ENCODE measurements at regions not wholly inside any gene's neighbourhood (a gene's known extent, or its start where the extent isn't known, plus 50 kb on each side); places are given as distances from the start of the nearest gene placed in this dataset.

DNA sequence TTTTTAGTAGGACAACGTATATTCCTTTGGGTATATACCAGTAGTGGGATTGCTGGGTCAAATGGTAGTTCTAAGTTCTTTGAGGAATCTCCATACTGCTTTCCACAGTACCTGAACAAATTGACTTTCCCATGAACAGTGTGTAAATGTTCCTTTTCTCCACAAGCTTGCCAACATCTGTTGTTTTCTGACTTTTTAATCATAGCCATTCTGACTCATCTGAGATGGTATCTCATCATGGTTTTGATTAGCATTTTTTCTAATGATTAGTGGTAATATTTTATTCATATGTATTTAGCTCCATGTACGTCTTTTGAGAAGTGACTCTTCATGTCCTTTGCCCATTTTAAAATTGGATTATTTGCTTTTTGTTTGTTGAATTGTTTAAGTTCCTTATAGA, 58.4 kb upstream of the CERS6 start:
- no peak for TF ChIP-seq CTCF (IDR thresholded peaks at IDR 0.05; ENCODE audit: low read depth, low read length)
- TF ChIP-seq POLR2A (IDR thresholded peaks at IDR 0.05; ENCODE audit: extremely low read depth, insufficient read length) = no peak
